ENCODE measurements at regions not wholly inside any gene's neighbourhood (a gene's known extent, or its start where the extent isn't known, plus 50 kb on each side); places are given as distances from the start of the nearest gene placed in this dataset.

GRCh38 chr6:106874481-106874880 lies 100.0 kb downstream of the CD24 start:
- no peak overlapping the region for H3K27ac ChIP-seq (ENCODE audit: low read depth in 1 of 2, low read length in 2 of 2)
- no peak overlapping the region for H3K9ac ChIP-seq (ENCODE audit: low read depth in 1 of 2, low read length in 2 of 2)
- no peak overlapping the region for H3K4me3 ChIP-seq (ENCODE audit: low read depth in 1 of 3, low read length in 3 of 3)
- no peak for DNase-seq (ENCODE audit: low spot score)
- H3K4me1 ChIP-seq (ENCODE audit: control insufficient read depth in 4 of 4, insufficient read depth in 4 of 4, low read length in 3 of 4) = no peaks in the 10 kb centered on the region
- H3K27me3 ChIP-seq (ENCODE audit: control insufficient read depth in 4 of 4, insufficient read depth in 4 of 4, low read length in 3 of 4) = no peaks in the 10 kb centered on the region
- H3K36me3 ChIP-seq (ENCODE audit: control insufficient read depth in 4 of 4, insufficient read depth in 3 of 4, low read depth in 1 of 4, low read length in 3 of 4) = no peaks in the 10 kb centered on the region
- H3K9me3 ChIP-seq (ENCODE audit: control insufficient read depth in 4 of 4, low read length in 3 of 4) = no peaks in the 10 kb centered on the region
- TF ChIP-seq RXRA (IDR thresholded peaks at IDR 0.05) (no peak), YY1 (IDR thresholded peaks at IDR 0.05) (no peak), EGR1 (IDR thresholded peaks at IDR 0.05; ENCODE audit: low read depth in 2 of 2) (no peak)
- TF ChIP-seq, protein P1, sequence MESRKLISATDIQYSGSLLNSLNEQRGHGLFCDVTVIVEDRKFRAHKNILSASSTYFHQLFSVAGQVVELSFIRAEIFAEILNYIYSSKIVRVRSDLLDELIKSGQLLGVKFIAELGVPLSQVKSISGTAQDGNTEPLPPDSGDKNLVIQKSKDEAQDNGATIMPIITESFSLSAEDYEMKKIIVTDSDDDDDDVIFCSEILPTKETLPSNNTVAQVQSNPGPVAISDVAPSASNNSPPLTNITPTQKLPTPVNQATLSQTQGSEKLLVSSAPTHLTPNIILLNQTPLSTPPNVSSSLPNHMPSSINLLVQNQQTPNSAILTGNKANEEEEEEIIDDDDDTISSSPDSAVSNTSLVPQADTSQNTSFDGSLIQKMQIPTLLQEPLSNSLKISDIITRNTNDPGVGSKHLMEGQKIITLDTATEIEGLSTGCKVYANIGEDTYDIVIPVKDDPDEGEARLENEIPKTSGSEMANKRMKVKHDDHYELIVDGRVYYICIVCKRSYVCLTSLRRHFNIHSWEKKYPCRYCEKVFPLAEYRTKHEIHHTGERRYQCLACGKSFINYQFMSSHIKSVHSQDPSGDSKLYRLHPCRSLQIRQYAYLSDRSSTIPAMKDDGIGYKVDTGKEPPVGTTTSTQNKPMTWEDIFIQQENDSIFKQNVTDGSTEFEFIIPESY (IDR thresholded peaks at IDR 0.05) = no peak

- Histone ChIP-seq H3K27me3 (ENCODE audit: control insufficient read depth in 4 of 4, insufficient read depth in 4 of 4, low read length in 3 of 4) (no peaks in the 10 kb centered on the region), H3K4me3 (ENCODE audit: low read depth in 1 of 3, low read length in 3 of 3) (no peak overlapping the region), H3K9ac (ENCODE audit: low read depth in 1 of 2, low read length in 2 of 2) (no peak overlapping the region), H3K27ac (ENCODE audit: low read depth in 1 of 2, low read length in 2 of 2) (no peak overlapping the region), H3K9me3 (ENCODE audit: control insufficient read depth in 4 of 4, low read length in 3 of 4) (no peaks in the 10 kb centered on the region), H3K4me1 (ENCODE audit: control insufficient read depth in 4 of 4, insufficient read depth in 4 of 4, low read length in 3 of 4) (no peaks in the 10 kb centered on the region), H3K36me3 (ENCODE audit: control insufficient read depth in 4 of 4, insufficient read depth in 3 of 4, low read depth in 1 of 4, low read length in 3 of 4) (no peaks in the 10 kb centered on the region)
- 84% methylated on average over 3 of the region's 3 CpGs for WGBS
- TF ChIP-seq ATF3 (IDR thresholded peaks at IDR 0.05) (no peak), RXRA (IDR thresholded peaks at IDR 0.05) (no peak), EGR1 (IDR thresholded peaks at IDR 0.05; ENCODE audit: low read depth in 2 of 2) (no peak), SP1 (IDR thresholded peaks at IDR 0.05) (no peak), NR2F2 (IDR thresholded peaks at IDR 0.05) (no peak), RAD21 (IDR thresholded peaks at IDR 0.05) (no peak), FOXA1 (IDR thresholded peaks at IDR 0.05) (no peak), JUND (IDR thresholded peaks at IDR 0.05) (no peak), TAF1 (conservative IDR thresholded peaks at IDR 0.05) (no peak), HNF4G (IDR thresholded peaks at IDR 0.05) (no peak), HNF4A (conservative IDR thresholded peaks at IDR 0.05) (no peak), FOXA2 (IDR thresholded peaks at IDR 0.05) (no peak), YY1 (IDR thresholded peaks at IDR 0.05) (no peak)
- TF ChIP-seq, protein P2, sequence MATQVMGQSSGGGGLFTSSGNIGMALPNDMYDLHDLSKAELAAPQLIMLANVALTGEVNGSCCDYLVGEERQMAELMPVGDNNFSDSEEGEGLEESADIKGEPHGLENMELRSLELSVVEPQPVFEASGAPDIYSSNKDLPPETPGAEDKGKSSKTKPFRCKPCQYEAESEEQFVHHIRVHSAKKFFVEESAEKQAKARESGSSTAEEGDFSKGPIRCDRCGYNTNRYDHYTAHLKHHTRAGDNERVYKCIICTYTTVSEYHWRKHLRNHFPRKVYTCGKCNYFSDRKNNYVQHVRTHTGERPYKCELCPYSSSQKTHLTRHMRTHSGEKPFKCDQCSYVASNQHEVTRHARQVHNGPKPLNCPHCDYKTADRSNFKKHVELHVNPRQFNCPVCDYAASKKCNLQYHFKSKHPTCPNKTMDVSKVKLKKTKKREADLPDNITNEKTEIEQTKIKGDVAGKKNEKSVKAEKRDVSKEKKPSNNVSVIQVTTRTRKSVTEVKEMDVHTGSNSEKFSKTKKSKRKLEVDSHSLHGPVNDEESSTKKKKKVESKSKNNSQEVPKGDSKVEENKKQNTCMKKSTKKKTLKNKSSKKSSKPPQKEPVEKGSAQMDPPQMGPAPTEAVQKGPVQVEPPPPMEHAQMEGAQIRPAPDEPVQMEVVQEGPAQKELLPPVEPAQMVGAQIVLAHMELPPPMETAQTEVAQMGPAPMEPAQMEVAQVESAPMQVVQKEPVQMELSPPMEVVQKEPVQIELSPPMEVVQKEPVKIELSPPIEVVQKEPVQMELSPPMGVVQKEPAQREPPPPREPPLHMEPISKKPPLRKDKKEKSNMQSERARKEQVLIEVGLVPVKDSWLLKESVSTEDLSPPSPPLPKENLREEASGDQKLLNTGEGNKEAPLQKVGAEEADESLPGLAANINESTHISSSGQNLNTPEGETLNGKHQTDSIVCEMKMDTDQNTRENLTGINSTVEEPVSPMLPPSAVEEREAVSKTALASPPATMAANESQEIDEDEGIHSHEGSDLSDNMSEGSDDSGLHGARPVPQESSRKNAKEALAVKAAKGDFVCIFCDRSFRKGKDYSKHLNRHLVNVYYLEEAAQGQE (IDR thresholded peaks at IDR 0.05) = no peak
- TF ChIP-seq, protein P3, sequence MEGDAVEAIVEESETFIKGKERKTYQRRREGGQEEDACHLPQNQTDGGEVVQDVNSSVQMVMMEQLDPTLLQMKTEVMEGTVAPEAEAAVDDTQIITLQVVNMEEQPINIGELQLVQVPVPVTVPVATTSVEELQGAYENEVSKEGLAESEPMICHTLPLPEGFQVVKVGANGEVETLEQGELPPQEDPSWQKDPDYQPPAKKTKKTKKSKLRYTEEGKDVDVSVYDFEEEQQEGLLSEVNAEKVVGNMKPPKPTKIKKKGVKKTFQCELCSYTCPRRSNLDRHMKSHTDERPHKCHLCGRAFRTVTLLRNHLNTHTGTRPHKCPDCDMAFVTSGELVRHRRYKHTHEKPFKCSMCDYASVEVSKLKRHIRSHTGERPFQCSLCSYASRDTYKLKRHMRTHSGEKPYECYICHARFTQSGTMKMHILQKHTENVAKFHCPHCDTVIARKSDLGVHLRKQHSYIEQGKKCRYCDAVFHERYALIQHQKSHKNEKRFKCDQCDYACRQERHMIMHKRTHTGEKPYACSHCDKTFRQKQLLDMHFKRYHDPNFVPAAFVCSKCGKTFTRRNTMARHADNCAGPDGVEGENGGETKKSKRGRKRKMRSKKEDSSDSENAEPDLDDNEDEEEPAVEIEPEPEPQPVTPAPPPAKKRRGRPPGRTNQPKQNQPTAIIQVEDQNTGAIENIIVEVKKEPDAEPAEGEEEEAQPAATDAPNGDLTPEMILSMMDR (IDR thresholded peaks at IDR 0.05; ENCODE audit: low read depth, low read length, missing input control) = no peak
- TF ChIP-seq, protein P4, sequence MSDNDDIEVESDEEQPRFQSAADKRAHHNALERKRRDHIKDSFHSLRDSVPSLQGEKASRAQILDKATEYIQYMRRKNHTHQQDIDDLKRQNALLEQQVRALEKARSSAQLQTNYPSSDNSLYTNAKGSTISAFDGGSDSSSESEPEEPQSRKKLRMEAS (IDR thresholded peaks at IDR 0.05) = no peak
- DNase-seq (ENCODE audit: low spot score) = no peak
Observed at GRCh38 chr6:106872049-106872448, 102.5 kb downstream of the CD24 start.
